KMS-11 (cell line): ENCODE measurements at regions not wholly inside any gene's neighbourhood (a gene's known extent, or its start where the extent isn't known, plus 50 kb on each side); places are given as distances from the start of the nearest gene placed in this dataset.

Experiments
- H2AFZ ChIP-seq: fragments of 200-600 bp; sonication (generic); 2 replicates; pipeline ENCODE4 v1.6.1; 2016; ENCODE audit warnings: antibody characterized with exemption, mixed run types, low read depth
- H3K27ac ChIP-seq: fragments of 200-600 bp; sonication (generic); 2 replicates; pipeline ENCODE4 v1.6.1; 2016; ENCODE audit warnings: mild to moderate bottlenecking, mixed run types
- H3K27me3 ChIP-seq: fragments of 200-600 bp; sonication (generic); 2 replicates; pipeline ENCODE4 v1.6.1; 2017; ENCODE audit warnings: mild to moderate bottlenecking, low read depth, mixed run types, moderate library complexity; ENCODE audit not compliant: insufficient read depth
- H3K36me3 ChIP-seq: fragments of 200-600 bp; sonication (generic); 2 replicates; pipeline ENCODE4 v1.6.1; 2017; ENCODE audit warnings: mild to moderate bottlenecking, mixed run types; ENCODE audit not compliant: insufficient read depth
- H3K4me1 ChIP-seq: fragments of 200-600 bp; sonication (generic); 2 replicates; pipeline ENCODE4 v1.6.1; 2016; ENCODE audit warnings: mild to moderate bottlenecking, low read depth, mixed run types; ENCODE audit not compliant: poor library complexity, severe bottlenecking
- H3K4me2 ChIP-seq: fragments of 200-600 bp; sonication (generic); 2 replicates; pipeline ENCODE4 v1.7.0; 2016; ENCODE audit warnings: mild to moderate bottlenecking, mixed run types
- H3K4me3 ChIP-seq: fragments of 200-600 bp; sonication (generic); IDR thresholded peaks from 2 replicates; pipeline ENCODE4 v1.6.1; 2017; ENCODE audit warnings: low read depth, low read length, mixed read lengths; ENCODE audit not compliant: insufficient read depth
- H3K79me2 ChIP-seq: fragments of 200-600 bp; sonication (generic); 2 replicates; pipeline ENCODE4 v1.6.1; 2016; ENCODE audit warnings: low read depth, mixed run types; ENCODE audit not compliant: insufficient read depth
- H3K9ac ChIP-seq: fragments of 200-600 bp; sonication (generic); 2 replicates; pipeline ENCODE4 v1.6.1; 2016; ENCODE audit warnings: mild to moderate bottlenecking, mixed run types
- H4K20me1 ChIP-seq: fragments of 200-600 bp; sonication (generic); 2 replicates; pipeline ENCODE4 v1.6.1; 2016; ENCODE audit warnings: mild to moderate bottlenecking, mixed run types; ENCODE audit not compliant: insufficient read depth
- CTCF ChIP-seq: fragments of 200-600 bp; sonication (generic); conservative IDR thresholded peaks from 2 replicates; pipeline ENCODE4 v1.6.1; 2017; ENCODE audit warnings: low read depth, mild to moderate bottlenecking, antibody characterized with exemption, low read length, moderate library complexity, mixed read lengths

DNA sequence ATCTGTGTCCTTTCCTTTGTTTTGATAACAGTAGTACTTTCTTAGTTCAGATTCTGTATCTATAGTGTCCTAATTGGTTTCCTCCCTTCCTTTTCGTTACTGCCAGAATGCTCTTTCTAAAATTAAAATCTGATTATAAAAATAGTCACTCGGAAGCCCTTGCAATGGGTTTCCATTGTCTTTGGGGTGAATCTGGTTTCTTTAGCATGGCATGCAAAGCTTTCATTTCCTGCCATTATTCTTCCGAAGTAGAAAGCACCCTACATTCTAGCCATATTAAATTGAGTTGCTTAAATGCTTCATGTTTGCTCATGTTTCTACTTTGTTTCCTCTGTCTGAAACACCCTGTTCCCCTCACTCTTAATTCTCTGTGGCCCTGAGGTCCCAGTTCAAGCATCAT lies 53.2 kb upstream of the MACF1 start:
- Histone ChIP-seq H3K9ac (no peak overlapping the region), H3K4me2 (no peak overlapping the region), H4K20me1 (no peaks in the 10 kb centered on the region), H3K27ac (no peak overlapping the region), H3K36me3 (no peaks in the 10 kb centered on the region), H3K79me2 (no peaks in the 10 kb centered on the region), H3K27me3 (no peaks in the 10 kb centered on the region), H3K4me1 (peaks cover 12% of the 10 kb centered on the region), H3K4me3 (no peak overlapping the region), H2AFZ (no peak overlapping the region)
- no peak for TF ChIP-seq CTCF

DNA sequence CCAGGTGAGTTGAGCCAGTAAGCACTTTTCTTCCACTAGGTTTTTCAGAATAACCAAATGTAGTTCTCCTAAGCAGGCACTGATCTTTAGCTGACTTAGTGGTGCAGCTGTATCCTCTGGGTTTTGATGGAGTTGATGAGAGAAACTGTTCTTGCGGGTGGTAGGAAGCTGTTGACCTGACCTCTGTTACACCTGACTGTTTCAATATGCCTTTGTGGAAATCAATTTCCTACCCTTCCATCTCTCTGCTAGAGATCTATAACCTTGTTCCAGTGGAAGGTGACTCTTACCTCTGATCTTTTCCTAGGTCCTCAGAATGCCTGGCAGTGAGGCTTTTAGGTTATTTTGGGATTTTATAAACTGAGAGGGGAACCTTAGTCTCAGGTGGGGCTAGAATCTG lies 51.6 kb upstream of the MACF1 start:
- Histone ChIP-seq H3K4me1 (peaks cover 12% of the 10 kb centered on the region), H3K36me3 (no peaks in the 10 kb centered on the region), H3K27ac (no peak overlapping the region), H4K20me1 (no peaks in the 10 kb centered on the region), H3K4me3 (no peak overlapping the region), H3K27me3 (no peaks in the 10 kb centered on the region), H3K4me2 (no peak overlapping the region), H3K9ac (no peak overlapping the region), H3K79me2 (no peaks in the 10 kb centered on the region), H2AFZ (no peak overlapping the region)
- no peak for TF ChIP-seq CTCF

- Histone ChIP-seq H3K4me1 (peaks cover 12% of the 10 kb centered on the region), H2AFZ (no peak overlapping the region), H3K27ac (no peak overlapping the region), H3K9ac (no peak overlapping the region), H3K36me3 (no peaks in the 10 kb centered on the region), H3K4me3 (no peak overlapping the region), H3K27me3 (no peaks in the 10 kb centered on the region), H4K20me1 (no peaks in the 10 kb centered on the region), H3K79me2 (no peaks in the 10 kb centered on the region), H3K4me2 (no peak overlapping the region)
- TF ChIP-seq CTCF, result no peak
These were observed 50.8 kb upstream of the MACF1 start for GRCh38 chr1:39153684-39154083.

GRCh38 chr1:39154553-39155421 lies 49.7 kb upstream of the MACF1 start:
- H3K36me3 ChIP-seq, result no peaks in the 10 kb centered on the region
- H3K9ac ChIP-seq, result no peak overlapping the region
- no peak overlapping the region for H3K4me3 ChIP-seq
- H3K4me1 ChIP-seq, result peaks cover 12% of the 10 kb centered on the region
- H3K27ac ChIP-seq, result no peak overlapping the region
- H3K79me2 ChIP-seq, result no peaks in the 10 kb centered on the region
- no peak for TF ChIP-seq CTCF
- peak overlapping the region; percentile 9; the same call in 1 of the 2 replicates for H3K4me2 ChIP-seq
- H3K27me3 ChIP-seq, result no peaks in the 10 kb centered on the region
- H2AFZ ChIP-seq, result no peak overlapping the region
- H4K20me1 ChIP-seq, result no peaks in the 10 kb centered on the region
